ENCODE measurements at regions not wholly inside any gene's neighbourhood (a gene's known extent, or its start where the extent isn't known, plus 50 kb on each side); places are given as distances from the start of the nearest gene placed in this dataset.

- Mint-ChIP-seq H3K4me1 (peaks cover 0 to 2% (median 0%) of the 10 kb centered on the region in 4 donors), H3K27ac (no peak overlapping the region)
- no peak for DNase-seq
Measured at GRCh38 chr13:73337532-73337931, 278.7 kb downstream of the KLF5 start.

GRCh38 chr13:73336773-73337172 is 278.0 kb downstream of the KLF5 start:
- Mint-ChIP-seq H3K27me3 (peaks cover 4% of the 10 kb centered on the region), H3K4me1 (peaks cover 0 to 2% (median 0%) of the 10 kb centered on the region in 4 donors), H3K4me3 (no peak overlapping the region), H3K36me3 (no peaks in the 10 kb centered on the region), H3K9me3 (peaks cover 0 to 6% (median 0%) of the 10 kb centered on the region in 7 donors), H3K27ac (no peak overlapping the region)
- ATAC-seq (ENCODE audit: low read depth in 2 of 2) (no peak), DNase-seq (no peak)
- Histone ChIP-seq H3K27me3 (ENCODE audit: control insufficient read depth, insufficient read depth, low read length) (no peaks in the 10 kb centered on the region), H3K4me1 (ENCODE audit: control insufficient read depth, insufficient read depth, low read length, poor library complexity, severe bottlenecking) (no peaks in the 10 kb centered on the region), H3K36me3 (ENCODE audit: control insufficient read depth, insufficient read depth, low read length) (no peaks in the 10 kb centered on the region), H3K4me3 (ENCODE audit: low read depth, low read length) (no peak overlapping the region), H3K27ac (ENCODE audit: insufficient read depth, low read length, poor library complexity, severe bottlenecking) (no peak overlapping the region), H3K9me3 (ENCODE audit: control insufficient read depth in 2 of 2, low read length in 2 of 2) (no peaks in the 10 kb centered on the region)

More at GRCh38 chr13:73337532-73337931, 278.7 kb downstream of the KLF5 start:
- Histone ChIP-seq H3K9me3 (ENCODE audit: control insufficient read depth in 2 of 2, low read length in 2 of 2) (no peaks in the 10 kb centered on the region), H3K4me1 (ENCODE audit: control insufficient read depth, insufficient read depth, low read length, poor library complexity, severe bottlenecking) (no peaks in the 10 kb centered on the region), H3K27ac (ENCODE audit: insufficient read depth, low read length, poor library complexity, severe bottlenecking) (no peak overlapping the region), H3K27me3 (ENCODE audit: control insufficient read depth, insufficient read depth, low read length) (no peaks in the 10 kb centered on the region), H3K36me3 (ENCODE audit: control insufficient read depth, insufficient read depth, low read length) (no peaks in the 10 kb centered on the region), H3K4me3 (ENCODE audit: low read depth, low read length) (no peak overlapping the region)
- H3K27me3 Mint-ChIP-seq = no peaks in the 10 kb centered on the region
- no peak for ATAC-seq (ENCODE audit: low read depth in 2 of 2)
- no peak overlapping the region for H3K4me3 Mint-ChIP-seq
- H3K9me3 Mint-ChIP-seq = peaks cover 0 to 1% (median 0%) of the 10 kb centered on the region in 7 donors
- H3K36me3 Mint-ChIP-seq = no peaks in the 10 kb centered on the region

- H3K36me3 ChIP-seq (ENCODE audit: control insufficient read depth, insufficient read depth, low read length) = no peaks in the 10 kb centered on the region
- H3K27ac Mint-ChIP-seq = no peak overlapping the region
- no peak overlapping the region for H3K27ac ChIP-seq (ENCODE audit: insufficient read depth, low read length, poor library complexity, severe bottlenecking)
- no peak overlapping the region for H3K4me3 Mint-ChIP-seq
- H3K4me3 ChIP-seq (ENCODE audit: low read depth, low read length) = no peak overlapping the region
- H3K9me3 Mint-ChIP-seq = peaks cover 0 to 6% (median 0%) of the 10 kb centered on the region in 7 donors
- no peak for ATAC-seq (ENCODE audit: low read depth in 2 of 2)
- H3K27me3 Mint-ChIP-seq = peaks cover 4% of the 10 kb centered on the region
- no peak for DNase-seq
- no peaks in the 10 kb centered on the region for H3K9me3 ChIP-seq (ENCODE audit: control insufficient read depth in 2 of 2, low read length in 2 of 2)
- peaks cover 0 to 2% (median 0%) of the 10 kb centered on the region in 4 donors for H3K4me1 Mint-ChIP-seq
- no peaks in the 10 kb centered on the region for H3K36me3 Mint-ChIP-seq
- no peaks in the 10 kb centered on the region for H3K4me1 ChIP-seq (ENCODE audit: control insufficient read depth, insufficient read depth, low read length, poor library complexity, severe bottlenecking)
- no peaks in the 10 kb centered on the region for H3K27me3 ChIP-seq (ENCODE audit: control insufficient read depth, insufficient read depth, low read length)
Measured at GRCh38 chr13:73335944-73336343, 277.1 kb downstream of the KLF5 start.

- no peaks in the 10 kb centered on the region for H3K4me1 ChIP-seq (ENCODE audit: control insufficient read depth, insufficient read depth, low read length, poor library complexity, severe bottlenecking)
- Mint-ChIP-seq H3K27me3 (peaks cover 4% of the 10 kb centered on the region), H3K4me3 (no peak overlapping the region), H3K9me3 (peaks cover 0 to 6% (median 1%) of the 10 kb centered on the region in 7 donors), H3K4me1 (peaks cover 0 to 2% (median 0%) of the 10 kb centered on the region in 4 donors), H3K36me3 (no peaks in the 10 kb centered on the region), H3K27ac (no peak overlapping the region)
- peak in 1 of 3 donors; percentile 20 for DNase-seq
- no peaks in the 10 kb centered on the region for H3K36me3 ChIP-seq (ENCODE audit: control insufficient read depth, insufficient read depth, low read length)
- no peaks in the 10 kb centered on the region for H3K9me3 ChIP-seq (ENCODE audit: control insufficient read depth in 2 of 2, low read length in 2 of 2)
- no peak overlapping the region for H3K4me3 ChIP-seq (ENCODE audit: low read depth, low read length)
- no peak overlapping the region for H3K27ac ChIP-seq (ENCODE audit: insufficient read depth, low read length, poor library complexity, severe bottlenecking)
- ATAC-seq (ENCODE audit: low read depth in 2 of 2) = no peak
- no peaks in the 10 kb centered on the region for H3K27me3 ChIP-seq (ENCODE audit: control insufficient read depth, insufficient read depth, low read length)
Measured at GRCh38 chr13:73335210-73335609, 276.4 kb downstream of the KLF5 start.

GRCh38 chr13:73334445-73334844 is 275.6 kb downstream of the KLF5 start:
- no peak overlapping the region for H3K27ac ChIP-seq (ENCODE audit: insufficient read depth, low read length, poor library complexity, severe bottlenecking)
- no peak for ATAC-seq (ENCODE audit: low read depth in 2 of 2)
- H3K27me3 Mint-ChIP-seq = peaks cover 4% of the 10 kb centered on the region

GRCh38 chr13:73331556-73331955 is 272.8 kb downstream of the KLF5 start:
- no peak overlapping the region for H3K27ac Mint-ChIP-seq
- no peak overlapping the region for H3K4me3 Mint-ChIP-seq
- peaks cover 0 to 2% (median 0%) of the 10 kb centered on the region in 4 donors for H3K4me1 Mint-ChIP-seq
- no peak overlapping the region for H3K27ac ChIP-seq (ENCODE audit: insufficient read depth, low read length, poor library complexity, severe bottlenecking)
- no peaks in the 10 kb centered on the region for H3K36me3 ChIP-seq (ENCODE audit: control insufficient read depth, insufficient read depth, low read length)
- no peak for ATAC-seq (ENCODE audit: low read depth in 2 of 2)
- no peaks in the 10 kb centered on the region for H3K4me1 ChIP-seq (ENCODE audit: control insufficient read depth, insufficient read depth, low read length, poor library complexity, severe bottlenecking)
- DNase-seq = no peak
- no peaks in the 10 kb centered on the region for H3K27me3 ChIP-seq (ENCODE audit: control insufficient read depth, insufficient read depth, low read length)
- no peaks in the 10 kb centered on the region for H3K36me3 Mint-ChIP-seq
- no peak overlapping the region for H3K4me3 ChIP-seq (ENCODE audit: low read depth, low read length)
- no peaks in the 10 kb centered on the region for H3K9me3 ChIP-seq (ENCODE audit: control insufficient read depth in 2 of 2, low read length in 2 of 2)
- peaks cover 4% of the 10 kb centered on the region for H3K27me3 Mint-ChIP-seq
- H3K9me3 Mint-ChIP-seq = peaks cover 0 to 6% (median 0%) of the 10 kb centered on the region in 7 donors

More at GRCh38 chr13:73334445-73334844, 275.6 kb downstream of the KLF5 start:
- Histone ChIP-seq H3K9me3 (ENCODE audit: control insufficient read depth in 2 of 2, low read length in 2 of 2) (no peaks in the 10 kb centered on the region), H3K27me3 (ENCODE audit: control insufficient read depth, insufficient read depth, low read length) (no peaks in the 10 kb centered on the region), H3K4me1 (ENCODE audit: control insufficient read depth, insufficient read depth, low read length, poor library complexity, severe bottlenecking) (no peaks in the 10 kb centered on the region), H3K36me3 (ENCODE audit: control insufficient read depth, insufficient read depth, low read length) (no peaks in the 10 kb centered on the region), H3K4me3 (ENCODE audit: low read depth, low read length) (no peak overlapping the region)
- Mint-ChIP-seq H3K36me3 (no peaks in the 10 kb centered on the region), H3K27ac (no peak overlapping the region), H3K9me3 (peaks cover 0 to 6% (median 1%) of the 10 kb centered on the region in 7 donors), H3K4me3 (no peak overlapping the region), H3K4me1 (peaks cover 0 to 2% (median 0%) of the 10 kb centered on the region in 4 donors)
- no peak for DNase-seq

GRCh38 chr13:73329355-73329754 is 270.6 kb downstream of the KLF5 start:
- DNase-seq = no peak
- ATAC-seq (ENCODE audit: low read depth in 2 of 2) = no peak
- H3K27ac Mint-ChIP-seq = no peak overlapping the region
- Histone ChIP-seq H3K36me3 (ENCODE audit: control insufficient read depth, insufficient read depth, low read length) (no peaks in the 10 kb centered on the region), H3K27ac (ENCODE audit: insufficient read depth, low read length, poor library complexity, severe bottlenecking) (no peak overlapping the region), H3K4me1 (ENCODE audit: control insufficient read depth, insufficient read depth, low read length, poor library complexity, severe bottlenecking) (no peaks in the 10 kb centered on the region), H3K9me3 (ENCODE audit: control insufficient read depth in 2 of 2, low read length in 2 of 2) (no peaks in the 10 kb centered on the region), H3K27me3 (ENCODE audit: control insufficient read depth, insufficient read depth, low read length) (no peaks in the 10 kb centered on the region), H3K4me3 (ENCODE audit: low read depth, low read length) (no peak overlapping the region)
- H3K36me3 Mint-ChIP-seq = no peaks in the 10 kb centered on the region
- peaks cover 4% of the 10 kb centered on the region for H3K27me3 Mint-ChIP-seq
- H3K4me3 Mint-ChIP-seq = no peak overlapping the region
- no peaks in the 10 kb centered on the region for H3K4me1 Mint-ChIP-seq
- peaks cover 0 to 6% (median 0%) of the 10 kb centered on the region in 7 donors for H3K9me3 Mint-ChIP-seq

GRCh38 chr13:73327579-73327978 is 268.8 kb downstream of the KLF5 start:
- Histone ChIP-seq H3K4me3 (ENCODE audit: low read depth, low read length) (no peak overlapping the region), H3K27me3 (ENCODE audit: control insufficient read depth, insufficient read depth, low read length) (no peaks in the 10 kb centered on the region), H3K36me3 (ENCODE audit: control insufficient read depth, insufficient read depth, low read length) (no peaks in the 10 kb centered on the region), H3K4me1 (ENCODE audit: control insufficient read depth, insufficient read depth, low read length, poor library complexity, severe bottlenecking) (no peaks in the 10 kb centered on the region), H3K27ac (ENCODE audit: insufficient read depth, low read length, poor library complexity, severe bottlenecking) (no peak overlapping the region), H3K9me3 (ENCODE audit: control insufficient read depth in 2 of 2, low read length in 2 of 2) (no peaks in the 10 kb centered on the region)
- H3K9me3 Mint-ChIP-seq = peaks cover 0 to 6% (median 0%) of the 10 kb centered on the region in 7 donors
- ATAC-seq (ENCODE audit: low read depth in 2 of 2) (no peak), DNase-seq (no peak)
- no peaks in the 10 kb centered on the region for H3K36me3 Mint-ChIP-seq
- no peak overlapping the region for H3K4me3 Mint-ChIP-seq
- H3K4me1 Mint-ChIP-seq = no peaks in the 10 kb centered on the region
- no peak overlapping the region for H3K27ac Mint-ChIP-seq
- H3K27me3 Mint-ChIP-seq = peaks cover 4% of the 10 kb centered on the region

Measured in CD4-positive, CD25-positive, alpha-beta regulatory T cell (primary cell).